GM21381 (cell line): ENCODE measurements at regions not wholly inside any gene's neighbourhood (a gene's known extent, or its start where the extent isn't known, plus 50 kb on each side); places are given as distances from the start of the nearest gene placed in this dataset.
A peak's percentile ranks its signal among the peaks of the same experiment; 100 is the strongest.
"Not testable (repeated sequence)": the region's sequence is repeated elsewhere in the genome, so short reads cannot be mapped to it uniquely, and the experiment has no call there.

Experiments
- ATAC-seq: cut with Tn5 transposase; IDR thresholded peaks from one replicate; pipeline ENCODE4 v1.9.1; 2021; ENCODE audit warnings: mild to moderate bottlenecking, moderate library complexity; ENCODE audit not compliant: unreplicated experiment

DNA sequence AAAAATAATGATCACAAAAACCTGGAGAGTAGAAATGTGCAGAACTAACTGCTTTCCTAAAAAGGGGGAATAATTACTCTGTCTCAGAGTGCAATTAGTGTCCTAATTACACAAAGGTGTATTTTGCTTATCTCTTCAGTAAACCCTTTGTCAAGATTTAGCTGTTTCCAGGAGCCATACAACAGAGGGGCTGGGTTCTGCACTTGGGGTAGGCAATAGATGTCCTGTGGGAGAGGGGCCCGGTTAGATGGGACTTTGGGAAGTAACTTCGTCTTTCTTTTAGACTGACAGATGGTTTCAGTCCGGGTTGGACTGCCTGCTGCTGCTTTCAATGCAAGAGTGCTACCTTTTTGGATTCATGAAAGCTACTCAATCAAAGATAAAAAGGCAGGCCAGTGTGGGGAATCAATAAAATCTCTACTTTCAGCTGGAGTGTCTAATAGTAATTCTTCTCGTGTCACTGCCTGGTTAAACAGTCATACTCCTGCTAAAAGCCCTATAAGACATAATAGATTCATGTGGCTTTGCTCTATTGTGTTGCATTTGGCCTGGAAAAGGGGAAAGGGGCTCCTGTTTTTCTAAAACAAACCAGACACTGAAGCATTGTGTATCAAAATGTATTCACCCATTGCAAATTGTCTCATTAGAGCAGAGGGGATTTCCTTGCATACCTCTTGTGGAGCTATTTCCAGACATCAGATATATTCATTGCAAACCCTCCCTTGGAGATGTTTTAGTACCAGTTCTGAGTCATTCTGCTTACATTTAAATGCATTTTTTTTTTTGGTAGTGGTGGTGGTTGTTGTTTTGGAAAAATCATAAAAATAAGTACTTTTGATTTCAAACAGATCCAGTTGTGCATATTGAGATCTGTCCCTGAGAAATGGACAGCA lies 83.3 kb upstream of the PCDH8 start:
- no peak for ATAC-seq

GRCh38 chr13:52931131-52931530 lies 82.7 kb upstream of the PCDH8 start:
- no peak for ATAC-seq

DNA sequence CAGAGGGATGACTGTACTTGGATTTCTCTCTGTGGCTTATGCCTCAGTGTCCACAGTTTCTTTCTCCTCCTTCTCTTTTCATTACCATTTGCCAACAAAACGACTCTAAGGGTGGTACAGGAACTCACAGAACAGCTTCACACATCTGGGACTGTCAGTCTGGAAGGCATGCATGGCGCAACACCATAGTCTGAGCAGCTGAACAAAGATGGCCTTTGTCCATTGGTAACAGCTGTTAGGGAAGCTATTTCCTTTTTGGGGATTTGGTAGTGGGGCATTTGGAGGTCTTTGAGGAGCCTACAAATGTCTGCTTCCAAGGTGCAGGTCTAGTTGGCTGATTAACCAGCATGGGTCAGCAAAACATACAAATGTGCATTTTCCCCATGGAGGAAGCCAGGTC lies 81.4 kb upstream of the PCDH8 start:
- ATAC-seq, result no peak

DNA sequence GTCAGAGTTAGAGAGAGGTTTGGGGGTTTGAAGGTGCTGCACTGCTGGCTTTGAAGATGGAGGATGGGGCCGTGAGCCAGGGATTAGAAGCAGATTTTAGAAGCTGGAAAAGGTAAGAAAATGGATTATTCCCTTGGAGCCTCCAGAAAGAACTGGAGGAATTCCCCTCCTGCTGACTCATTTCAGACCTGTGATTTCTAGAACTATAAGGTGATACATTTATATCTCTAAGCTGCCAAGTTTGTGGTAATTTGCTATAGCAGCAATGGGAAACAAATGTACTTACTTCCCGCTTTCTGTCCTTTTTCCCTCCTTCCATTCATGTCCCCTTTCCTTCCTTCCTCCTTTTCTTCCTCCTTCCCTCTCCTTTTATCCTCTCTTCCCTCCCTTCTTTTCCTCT lies 78.5 kb upstream of the PCDH8 start:
- no peak for ATAC-seq

DNA sequence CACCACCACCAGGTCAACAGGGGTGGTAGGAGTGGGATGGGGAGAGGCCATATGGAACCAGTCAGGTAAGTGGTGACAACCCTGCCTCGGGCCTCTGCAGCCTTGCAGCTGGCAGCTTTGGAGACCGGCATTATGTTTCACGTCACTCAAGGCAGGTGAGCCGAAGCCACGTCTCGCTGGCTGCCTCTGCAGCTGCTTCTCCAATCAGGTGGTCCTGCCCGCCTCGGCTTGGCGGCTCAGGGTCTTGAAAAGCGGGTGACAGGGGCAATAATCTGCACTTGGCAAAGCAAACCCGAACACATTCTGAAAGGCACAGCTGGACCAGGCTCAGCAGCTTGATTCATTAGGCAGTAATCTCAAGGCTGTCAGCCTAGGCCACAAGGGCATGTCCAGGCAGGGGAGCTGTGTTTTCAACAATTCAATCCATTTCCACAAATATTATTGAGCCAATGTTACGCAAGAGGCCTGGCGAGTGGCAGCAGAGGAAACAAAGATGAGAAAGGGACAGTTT lies 77.4 kb upstream of the PCDH8 start:
- ATAC-seq, result no peak

DNA sequence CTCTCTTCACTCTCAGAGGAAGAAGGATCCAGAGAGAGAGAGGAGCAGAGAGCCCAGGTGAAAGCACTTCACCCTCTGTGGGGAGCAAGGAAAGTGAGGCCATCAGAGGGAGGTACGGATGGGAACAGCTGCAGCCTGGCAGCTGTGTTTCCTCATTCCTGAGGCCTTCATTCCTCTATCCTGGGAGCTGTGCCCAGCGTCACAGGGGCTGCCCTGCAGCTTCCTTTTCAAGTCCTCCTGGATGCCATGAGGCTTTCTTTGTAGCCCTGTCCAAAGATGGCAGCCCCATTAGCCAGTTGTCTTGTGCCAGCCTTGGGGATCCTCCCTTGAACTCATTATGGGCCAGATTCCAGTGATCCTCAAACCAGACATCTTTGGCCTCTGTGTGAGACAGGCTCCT lies 76.8 kb upstream of the PCDH8 start:
- no peak for ATAC-seq

DNA sequence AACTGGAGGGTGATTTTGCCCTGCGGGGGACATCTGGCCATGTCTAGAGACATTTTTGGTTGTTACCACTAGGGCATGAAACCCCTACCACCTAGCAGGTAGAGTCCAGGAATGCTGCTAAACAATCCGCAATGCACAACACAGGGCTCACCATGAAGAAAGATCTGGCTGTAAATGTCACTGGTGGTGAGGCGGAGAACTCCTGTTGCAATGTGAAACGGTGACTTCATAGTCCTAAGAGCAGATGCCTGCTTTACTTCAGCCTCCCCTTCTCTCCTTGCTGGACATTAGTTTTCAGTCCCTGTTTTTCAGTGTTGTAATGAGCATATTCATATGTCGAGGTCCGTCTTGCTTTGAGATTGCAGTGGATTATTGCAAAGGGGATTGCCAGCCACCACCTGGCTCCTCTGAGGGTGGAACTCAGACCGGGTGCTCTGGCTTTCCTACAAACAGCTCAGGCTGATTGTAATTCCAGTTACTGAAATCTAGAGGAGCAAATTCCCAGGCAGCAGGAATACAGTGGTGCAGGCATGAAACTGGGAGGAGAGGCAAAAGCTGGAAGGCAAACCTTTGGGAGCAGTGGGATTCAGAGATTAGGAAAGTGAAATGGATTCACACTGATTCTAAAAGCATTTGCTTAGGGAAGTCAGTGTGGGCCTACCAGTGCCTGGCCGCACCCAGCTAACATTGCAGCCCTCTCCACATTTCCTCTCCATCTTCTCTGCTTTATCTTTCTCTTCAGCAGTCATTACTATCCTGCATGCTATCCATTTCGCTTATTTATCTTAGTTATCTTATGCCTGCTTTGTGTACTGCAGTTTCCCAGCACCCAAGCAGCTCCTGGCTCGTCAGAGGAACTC lies 76.1 kb upstream of the PCDH8 start:
- no peak for ATAC-seq

DNA sequence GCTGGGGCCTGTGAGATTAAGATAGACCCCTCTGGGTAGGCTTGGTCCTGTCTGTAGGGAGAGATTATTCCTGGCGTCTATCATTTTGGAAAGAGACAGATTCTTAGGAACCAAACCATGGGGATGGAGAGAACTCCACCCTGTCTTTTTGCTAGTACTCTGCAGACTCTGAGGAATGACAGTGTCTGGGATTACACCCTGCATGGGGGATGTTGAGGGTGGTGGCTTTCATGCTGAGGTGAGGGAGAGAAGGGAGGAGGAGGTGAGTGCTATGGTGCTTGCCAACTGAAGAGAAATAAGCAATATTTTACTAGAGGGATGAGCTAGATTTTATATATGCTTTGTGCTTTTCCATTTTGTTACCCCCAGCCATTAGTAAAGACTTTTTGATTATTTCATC lies 74.5 kb upstream of the PCDH8 start:
- ATAC-seq, result no peak

DNA sequence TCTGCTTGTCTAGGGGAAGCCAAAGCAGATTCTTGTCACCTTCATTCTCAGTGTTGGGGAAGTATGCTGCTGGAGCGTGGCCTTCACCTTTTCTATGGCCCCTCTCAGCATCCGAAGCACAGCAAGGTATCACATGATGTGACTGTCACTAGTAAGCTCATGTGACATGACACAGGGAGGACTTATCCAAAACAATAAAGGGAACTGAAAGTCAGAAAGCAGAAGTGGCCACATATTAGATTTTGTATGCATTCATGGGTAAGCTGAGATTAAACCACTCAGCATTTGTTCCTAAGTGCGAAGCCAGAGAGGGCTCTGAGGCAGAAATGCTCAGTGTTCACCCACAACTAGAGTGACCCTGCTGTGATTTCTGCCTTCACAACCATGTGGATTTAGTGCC lies 72.8 kb upstream of the PCDH8 start:
- ATAC-seq, result peak; percentile 98

DNA sequence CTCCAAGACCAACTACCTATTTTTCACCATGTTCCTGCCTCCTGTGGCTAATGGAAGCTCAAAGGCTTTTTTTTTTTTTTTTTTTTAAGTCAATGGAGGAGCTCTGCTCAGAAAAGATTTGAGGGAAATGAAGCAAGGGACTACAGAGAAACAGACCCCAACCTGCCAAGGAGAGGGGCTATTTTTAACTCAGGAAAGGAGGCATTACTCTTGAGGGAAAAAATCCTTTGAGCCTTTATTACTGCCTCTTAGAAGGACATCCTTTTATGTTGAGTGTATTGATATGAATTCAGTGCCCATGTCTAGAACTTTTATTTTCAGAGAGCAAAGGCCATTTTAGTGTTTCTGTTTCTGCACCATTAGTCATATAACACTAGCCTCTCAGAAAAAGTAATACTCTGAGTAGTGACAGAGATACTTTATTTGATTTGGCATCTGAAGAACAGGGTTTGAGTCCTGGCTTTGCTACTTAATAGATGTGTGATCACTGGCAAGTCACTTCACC lies 68.1 kb upstream of the PCDH8 start:
- ATAC-seq, result no peak

DNA sequence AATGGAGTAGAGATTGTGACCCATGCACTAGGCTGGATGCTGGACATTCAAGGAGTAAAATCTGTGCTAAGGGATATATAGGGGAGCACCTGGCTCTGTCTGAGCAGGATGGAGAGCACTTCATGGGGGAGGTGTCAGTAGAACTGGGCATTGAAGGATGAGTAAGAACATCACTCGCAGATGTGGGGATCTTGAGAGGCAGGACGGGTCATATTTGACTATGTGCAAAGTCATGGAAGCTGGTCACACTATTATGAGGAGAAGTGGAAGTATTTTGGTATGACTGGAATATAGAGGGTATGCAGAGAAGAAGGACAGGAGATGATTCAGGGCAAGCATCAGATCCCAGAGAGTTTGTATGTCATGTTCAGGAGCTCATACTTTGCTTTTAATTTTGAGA lies 62.9 kb upstream of the PCDH8 start:
- ATAC-seq, result no peak

DNA sequence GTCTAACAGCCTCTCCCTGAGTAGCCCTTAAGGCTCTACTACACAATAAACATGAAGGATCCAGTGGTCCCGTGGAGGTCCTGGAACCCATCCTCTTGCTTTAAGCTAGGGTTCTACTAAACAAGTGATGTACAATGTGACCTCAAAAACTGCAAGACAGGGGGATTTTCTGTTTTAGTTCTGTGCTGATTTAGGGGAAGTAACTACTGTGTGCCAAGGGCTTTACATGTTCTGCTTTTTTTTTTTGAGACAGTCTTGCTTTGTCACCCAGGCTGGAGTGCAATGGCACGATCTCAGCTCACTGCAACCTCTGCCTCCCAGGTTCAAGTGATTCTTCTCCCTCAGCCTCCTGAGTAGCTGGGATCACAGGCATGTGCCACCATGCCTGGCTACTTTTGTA lies 61.9 kb upstream of the PCDH8 start:
- not testable (repeated sequence) for ATAC-seq

GRCh38 chr13:52906122-52906903 lies 57.9 kb upstream of the PCDH8 start:
- no peak for ATAC-seq

GRCh38 chr13:52905701-52906100 lies 57.3 kb upstream of the PCDH8 start:
- ATAC-seq, result no peak

- peak; percentile 94 for ATAC-seq
Observed at GRCh38 chr13:52903320-52903719, 54.9 kb upstream of the PCDH8 start.

DNA sequence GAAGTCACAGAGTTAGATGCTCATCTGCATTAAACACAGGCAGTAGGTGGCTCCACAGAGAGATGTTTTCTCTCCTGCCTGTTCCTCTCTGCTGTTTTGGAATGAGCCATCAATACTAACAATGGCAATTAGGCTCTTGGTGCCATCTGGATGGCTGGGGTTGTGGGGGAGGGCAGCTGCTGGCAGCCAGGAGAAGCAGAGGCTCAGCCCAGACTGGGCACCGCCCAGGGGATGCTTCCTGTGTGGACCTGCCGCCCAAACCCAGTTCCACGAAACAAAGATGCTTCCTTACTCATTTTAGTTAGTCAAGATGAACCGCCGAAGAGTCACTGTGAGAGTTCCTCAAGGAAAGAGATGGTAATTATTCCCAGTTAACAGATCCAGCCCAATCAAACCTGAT lies 50.8 kb upstream of the PCDH8 start:
- no peak for ATAC-seq
